Omental fat pad (tissue), 3 donors: ENCODE measurements at regions not wholly inside any gene's neighbourhood (a gene's known extent, or its start where the extent isn't known, plus 50 kb on each side); places are given as distances from the start of the nearest gene placed in this dataset.

Experiments
- ATAC-seq: fragments of 150-250 bp; one replicate; pipeline ENCODE4 v1.9.1; 2016; ENCODE audit warnings: mild to moderate bottlenecking, moderate library complexity; ENCODE audit not compliant: low FRiP score
- DNase-seq: peaks from one replicate; pipeline ENCODE4 v3.0.0-alpha.2; 2019; ENCODE audit warnings: low spot score
- TF ChIP-seq, protein P1 (sequence below), 3 donors: fragments of 450-650 bp; IDR thresholded peaks; one replicate each; pipeline ENCODE4 v1.5.1; 2016 to 2017; ENCODE audit warnings: antibody characterized with exemption in 3 of 3, mild to moderate bottlenecking in 3 of 3, moderate library complexity in 2 of 3

DNA sequence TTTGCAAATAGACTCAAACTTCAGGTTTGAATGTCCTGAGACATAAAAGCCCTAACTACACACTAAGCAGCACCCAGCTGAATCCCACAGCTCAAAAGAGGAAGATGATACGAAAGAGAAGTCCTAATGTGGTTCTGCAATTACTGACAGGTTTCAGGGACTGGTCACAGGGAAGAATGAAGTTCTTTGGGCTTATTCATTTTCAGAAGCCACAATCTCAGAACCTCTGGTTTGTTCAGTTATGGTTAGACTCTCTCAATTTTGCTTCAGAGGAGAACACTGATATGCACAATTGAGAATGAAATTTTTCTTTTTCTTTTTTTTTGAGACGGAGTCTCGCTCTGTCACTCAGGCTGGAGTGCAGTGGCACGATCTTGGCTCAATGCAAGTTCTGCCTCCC lies 94.6 kb upstream of the FAM180A start:
- no peak for ATAC-seq

GRCh38 chr7:135842446-135843179 lies 94.0 kb upstream of the FAM180A start:
- TF ChIP-seq, protein P1, sequence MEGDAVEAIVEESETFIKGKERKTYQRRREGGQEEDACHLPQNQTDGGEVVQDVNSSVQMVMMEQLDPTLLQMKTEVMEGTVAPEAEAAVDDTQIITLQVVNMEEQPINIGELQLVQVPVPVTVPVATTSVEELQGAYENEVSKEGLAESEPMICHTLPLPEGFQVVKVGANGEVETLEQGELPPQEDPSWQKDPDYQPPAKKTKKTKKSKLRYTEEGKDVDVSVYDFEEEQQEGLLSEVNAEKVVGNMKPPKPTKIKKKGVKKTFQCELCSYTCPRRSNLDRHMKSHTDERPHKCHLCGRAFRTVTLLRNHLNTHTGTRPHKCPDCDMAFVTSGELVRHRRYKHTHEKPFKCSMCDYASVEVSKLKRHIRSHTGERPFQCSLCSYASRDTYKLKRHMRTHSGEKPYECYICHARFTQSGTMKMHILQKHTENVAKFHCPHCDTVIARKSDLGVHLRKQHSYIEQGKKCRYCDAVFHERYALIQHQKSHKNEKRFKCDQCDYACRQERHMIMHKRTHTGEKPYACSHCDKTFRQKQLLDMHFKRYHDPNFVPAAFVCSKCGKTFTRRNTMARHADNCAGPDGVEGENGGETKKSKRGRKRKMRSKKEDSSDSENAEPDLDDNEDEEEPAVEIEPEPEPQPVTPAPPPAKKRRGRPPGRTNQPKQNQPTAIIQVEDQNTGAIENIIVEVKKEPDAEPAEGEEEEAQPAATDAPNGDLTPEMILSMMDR (IDR thresholded peaks at IDR 0.05), result no peak
- ATAC-seq (no peak), DNase-seq (no peak)

More for the DNA sequence above, 94.6 kb upstream of the FAM180A start:
- DNase-seq, result no peak
- TF ChIP-seq, protein P1 (IDR thresholded peaks at IDR 0.05), result no peak

DNA sequence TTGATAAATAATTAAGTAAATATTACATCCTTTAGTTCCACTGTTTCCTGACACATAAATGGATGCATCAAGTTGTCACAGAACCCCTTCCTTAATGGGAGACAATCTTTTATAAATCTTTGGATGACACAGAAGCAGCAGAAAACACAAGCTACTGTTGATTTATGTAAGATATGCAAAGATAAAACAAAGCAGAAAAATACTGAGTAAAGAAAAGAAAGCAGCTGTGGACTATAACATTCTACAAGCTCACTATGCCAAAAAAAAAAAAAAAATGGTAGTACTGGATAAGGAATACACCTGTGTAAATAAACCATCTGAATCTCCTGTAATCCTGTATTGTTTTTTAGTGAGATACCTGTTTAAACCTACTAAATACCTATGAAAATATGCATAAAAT lies 92.0 kb upstream of the FAM180A start:
- no peak for ATAC-seq
- TF ChIP-seq, protein P1 (IDR thresholded peaks at IDR 0.05), result no peak
- DNase-seq, result no peak

DNA sequence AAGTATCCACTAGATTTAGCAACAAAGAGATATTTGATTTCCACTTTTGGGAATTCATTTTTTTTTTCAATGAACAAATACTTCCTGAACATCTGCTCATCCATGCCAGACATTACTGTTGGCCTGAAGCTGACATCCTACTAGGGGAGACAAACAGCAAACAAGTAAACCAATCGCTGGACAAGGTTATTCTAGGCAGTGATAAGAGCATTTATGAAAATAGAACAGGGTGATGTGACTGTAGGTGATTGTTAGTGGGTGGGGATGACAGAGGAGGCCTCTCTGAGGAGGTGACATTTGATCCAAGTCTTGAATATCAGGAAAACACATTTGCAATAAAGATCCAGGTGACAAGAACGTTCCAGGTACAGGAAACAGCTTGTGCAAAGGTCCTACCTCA lies 89.1 kb upstream of the FAM180A start:
- TF ChIP-seq, protein P1 (IDR thresholded peaks at IDR 0.05), result no peak
- DNase-seq (no peak), ATAC-seq (no peak)

- ATAC-seq (no peak), DNase-seq (no peak)
- TF ChIP-seq, protein P1 (IDR thresholded peaks at IDR 0.05), result no peak
Measured at GRCh38 chr7:135834266-135834665, 85.7 kb upstream of the FAM180A start.

DNA sequence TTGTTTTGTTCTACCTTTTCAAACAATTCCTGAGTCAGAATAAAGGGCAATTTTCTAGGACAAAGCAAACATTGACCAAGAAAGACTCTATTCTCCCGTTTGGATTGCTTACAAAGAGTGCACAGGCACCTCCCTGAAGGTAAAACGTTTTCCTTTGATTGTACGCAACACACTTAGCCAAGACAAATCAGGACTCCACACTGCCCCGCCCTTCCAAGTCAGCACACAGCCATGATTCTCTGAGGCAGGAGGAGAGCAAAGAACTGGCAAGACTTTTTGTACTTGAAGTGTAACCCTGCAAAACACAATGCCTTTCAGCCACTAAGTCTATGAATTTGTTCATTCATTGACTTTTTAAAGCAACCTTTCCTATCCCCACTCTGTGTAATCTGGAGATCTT lies 85.0 kb upstream of the FAM180A start:
- DNase-seq (no peak), ATAC-seq (no peak)
- TF ChIP-seq, protein P1 (IDR thresholded peaks at IDR 0.05), result no peak

DNA sequence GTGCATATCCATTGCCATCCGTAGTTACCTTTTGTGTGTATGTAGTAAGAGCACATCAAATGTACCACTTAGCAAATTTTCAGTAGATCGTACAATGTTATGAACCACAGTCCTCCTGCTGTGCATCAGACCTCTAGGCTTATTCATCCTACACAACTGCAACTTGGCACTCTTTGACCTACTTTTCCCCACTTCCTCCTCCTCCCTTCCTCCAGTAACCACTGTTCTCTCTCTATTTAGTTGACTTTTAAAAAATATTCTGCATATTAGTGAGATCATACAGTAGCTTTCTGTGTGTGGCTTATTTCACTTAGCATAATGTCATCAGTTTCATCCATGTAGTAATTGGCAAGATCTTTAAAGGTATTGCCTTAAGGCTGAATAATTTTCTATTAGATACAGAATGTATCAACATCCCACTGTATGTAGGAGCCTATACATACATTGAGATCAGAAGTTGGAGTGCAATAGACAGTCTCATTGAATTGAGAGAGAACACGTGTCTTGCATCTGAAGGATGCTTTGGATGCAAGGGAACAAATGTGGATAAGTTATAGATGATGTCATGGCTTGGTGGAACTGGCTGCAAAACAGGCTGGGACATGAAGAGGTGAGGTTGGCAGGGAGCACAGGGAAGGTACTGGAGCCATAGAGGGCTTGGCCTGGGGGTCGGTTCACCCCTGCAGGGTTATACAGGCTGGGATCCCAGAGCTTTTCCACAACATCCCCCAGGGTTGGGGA lies 83.0 kb upstream of the FAM180A start:
- DNase-seq, result no peak

More for the DNA sequence above, 83.0 kb upstream of the FAM180A start:
- TF ChIP-seq, protein P1 (IDR thresholded peaks at IDR 0.05), result no peak
- no peak for ATAC-seq
